NT2/D1 (cell line): ENCODE measurements at regions not wholly inside any gene's neighbourhood (a gene's known extent, or its start where the extent isn't known, plus 50 kb on each side); places are given as distances from the start of the nearest gene placed in this dataset.

Source experiments
- SUZ12 ChIP-seq: IDR thresholded peaks from 2 replicates; pipeline ENCODE4 v1.6.1; 2011; ENCODE audit not compliant: insufficient read length, insufficient read depth; ENCODE audit errors: extremely low read depth
- YY1 ChIP-seq: IDR thresholded peaks from 2 replicates; pipeline ENCODE4 v1.6.1; 2011; ENCODE audit not compliant: insufficient read length, insufficient read depth
- ZNF274 ChIP-seq: IDR thresholded peaks from 2 replicates; pipeline ENCODE4 v1.6.1; 2011; ENCODE audit warnings: mild to moderate bottlenecking, low read depth, low read length

DNA sequence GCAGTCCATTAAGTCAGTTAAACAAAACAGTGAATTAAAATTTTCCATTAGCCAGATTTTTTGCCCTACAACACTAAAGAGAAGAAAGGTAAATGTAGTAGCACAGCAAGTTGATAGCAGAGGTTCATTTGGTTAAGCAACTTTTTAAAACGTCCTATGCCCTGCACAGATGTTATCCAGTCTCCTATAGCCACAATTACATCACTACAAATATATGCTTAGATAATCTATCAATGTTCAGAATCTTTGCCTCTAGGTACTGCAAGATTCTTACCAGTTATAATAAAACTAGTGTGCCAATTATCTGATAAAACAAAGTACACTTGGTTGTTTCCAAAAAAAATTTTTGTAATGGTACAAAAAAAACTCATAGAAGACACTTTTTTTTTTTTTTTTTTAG is 175.5 kb upstream of the MYO3A start:
- no peak for TF ChIP-seq SUZ12
- no peak for TF ChIP-seq ZNF274
- no peak for TF ChIP-seq YY1
